GOT3 (cell line): ENCODE measurements at regions not wholly inside any gene's neighbourhood (a gene's known extent, or its start where the extent isn't known, plus 50 kb on each side); places are given as distances from the start of the nearest gene placed in this dataset.

Experiments
- DNase-seq: peaks from one replicate; lab custom pipeline; 2025; ENCODE audit warnings: mixed read lengths; lab: John Stamatoyannopoulos, UW

DNA sequence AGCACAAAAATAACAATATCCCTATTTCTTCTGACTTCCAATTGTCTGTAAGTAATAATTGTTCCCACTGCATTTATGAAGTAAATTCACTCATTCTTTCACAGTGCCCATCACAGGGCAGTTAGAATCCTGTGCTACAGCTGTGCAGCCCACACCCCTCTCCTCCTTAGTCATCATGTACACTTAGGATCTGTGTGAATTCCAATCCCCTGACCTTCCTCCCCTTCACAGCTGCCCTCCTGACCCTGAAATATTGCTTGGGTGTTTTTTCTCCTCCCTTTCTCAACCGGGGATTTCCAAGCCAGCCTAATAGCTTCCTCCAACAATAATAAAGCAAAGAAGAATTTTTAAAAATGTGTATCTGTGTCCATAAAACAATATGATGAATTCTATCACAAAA, 91.5 kb upstream of the BEND6 start:
- no peak for DNase-seq

DNA sequence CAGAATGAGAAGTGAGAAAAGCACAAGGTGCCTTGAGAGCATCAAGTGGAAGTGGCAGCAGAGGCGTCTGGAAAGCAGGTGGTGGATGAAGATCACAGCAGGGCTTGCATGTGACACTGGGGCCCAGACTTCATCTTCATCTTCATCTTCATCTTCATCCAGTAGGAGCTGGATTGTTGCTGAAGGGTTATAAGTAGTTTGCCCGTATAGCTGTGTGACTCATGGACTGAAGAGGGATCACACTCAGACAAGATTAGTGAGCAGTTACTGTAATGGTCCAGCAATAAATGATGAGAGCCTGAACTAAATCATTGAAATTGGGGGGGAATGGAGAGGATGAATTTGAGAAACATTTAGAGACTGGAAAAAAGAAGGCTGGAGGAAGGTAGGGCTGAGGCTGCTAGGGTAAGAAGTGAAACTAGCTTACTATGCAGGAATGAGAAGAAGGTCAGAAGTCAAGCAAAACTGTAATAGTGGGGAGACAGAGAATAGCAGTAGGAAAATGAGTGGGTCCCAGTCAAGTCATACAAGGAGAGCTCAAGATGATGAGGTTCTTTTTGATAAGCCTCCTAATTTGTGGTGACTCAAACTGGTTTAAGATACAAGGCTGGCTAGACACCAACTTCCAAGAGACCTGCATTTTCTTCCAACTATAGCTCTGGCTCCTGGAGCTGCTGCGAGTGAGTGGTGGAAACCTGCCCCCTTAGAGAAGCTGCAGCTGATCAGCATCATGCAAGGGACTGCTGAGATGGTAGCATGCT, 92.3 kb upstream of the BEND6 start:
- no peak for DNase-seq

DNA sequence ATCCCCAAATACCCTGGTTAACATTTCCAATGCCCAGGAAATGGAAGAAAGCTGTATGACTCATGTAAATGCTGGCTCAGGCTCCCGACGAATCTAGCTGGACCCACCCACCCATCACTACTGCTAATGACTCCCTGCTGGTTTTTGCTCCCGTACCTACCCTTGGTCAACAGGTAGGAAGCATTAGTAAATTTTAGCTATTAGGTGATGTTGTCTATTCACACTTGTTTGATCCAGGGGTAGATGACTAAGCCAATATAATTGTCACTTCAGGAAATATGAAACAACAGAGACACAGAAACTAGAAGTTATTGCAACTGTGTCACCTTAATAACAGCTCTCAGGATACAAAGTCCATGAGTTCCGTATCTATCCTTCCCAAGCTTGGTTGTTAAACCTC, 94.4 kb upstream of the BEND6 start:
- DNase-seq = no peak

DNA sequence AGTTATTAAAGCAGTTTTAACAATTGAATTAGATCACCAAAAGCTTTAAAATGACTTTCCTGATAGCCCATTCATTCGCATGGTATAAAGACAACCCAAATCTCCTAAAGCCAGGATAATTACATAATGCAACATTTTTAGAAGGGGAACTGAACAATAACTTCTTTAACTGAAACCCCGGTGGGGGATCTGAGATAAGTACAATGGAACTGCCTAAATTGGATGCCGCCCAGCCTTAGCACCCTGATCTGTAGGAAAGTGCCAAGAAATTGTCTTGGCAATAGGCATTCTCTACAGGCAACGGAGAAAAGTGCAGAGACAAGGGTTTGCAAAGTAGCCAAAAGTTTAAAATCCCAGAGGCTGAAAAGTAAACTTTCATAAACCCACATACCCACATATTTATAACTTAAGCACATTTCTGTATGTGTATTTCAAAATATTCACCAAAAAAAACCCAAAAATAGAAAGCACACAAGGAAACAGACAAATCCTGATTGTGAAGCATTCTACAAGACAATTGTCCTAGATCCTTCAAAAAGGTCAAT, 98.8 kb upstream of the BEND6 start:
- DNase-seq = no peak

DNA sequence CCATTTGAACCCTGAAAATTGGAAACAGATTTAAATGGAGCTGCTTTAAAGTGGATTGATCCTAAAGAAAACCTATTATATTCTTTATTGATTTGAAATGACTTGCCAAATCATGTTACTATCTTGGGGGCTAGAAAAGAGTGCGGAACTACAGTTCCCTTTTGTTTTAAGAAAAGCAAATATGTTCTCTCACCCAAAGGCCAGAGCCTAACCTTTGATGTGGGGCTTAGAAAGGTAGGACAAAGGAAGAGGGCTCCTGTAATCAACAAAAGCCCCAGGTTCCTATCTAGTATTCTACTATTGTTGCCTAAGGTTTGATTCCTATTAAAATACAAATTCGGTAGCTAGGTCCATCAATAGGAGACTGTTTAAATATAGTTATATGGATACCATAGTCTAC, 100.8 kb upstream of the BEND6 start:
- DNase-seq = no peak

DNA sequence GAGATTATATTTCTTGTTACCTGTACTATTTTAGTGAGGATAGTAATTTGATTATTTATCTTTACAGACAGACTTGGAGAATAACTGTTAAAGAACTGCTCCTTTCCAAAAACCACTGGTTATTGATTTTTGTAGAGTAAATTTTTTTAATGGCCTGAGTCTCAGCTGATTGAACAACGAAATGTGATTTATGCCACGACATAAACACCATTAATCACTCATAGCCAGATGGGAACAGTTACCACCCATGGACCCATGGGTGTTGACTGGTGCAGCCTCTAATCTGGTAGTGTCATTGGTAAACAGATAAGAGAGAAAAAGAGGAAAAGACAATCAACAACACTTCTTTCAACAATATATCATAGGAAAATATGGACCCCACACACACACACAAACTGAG, 101.4 kb upstream of the BEND6 start:
- DNase-seq = no peak

DNA sequence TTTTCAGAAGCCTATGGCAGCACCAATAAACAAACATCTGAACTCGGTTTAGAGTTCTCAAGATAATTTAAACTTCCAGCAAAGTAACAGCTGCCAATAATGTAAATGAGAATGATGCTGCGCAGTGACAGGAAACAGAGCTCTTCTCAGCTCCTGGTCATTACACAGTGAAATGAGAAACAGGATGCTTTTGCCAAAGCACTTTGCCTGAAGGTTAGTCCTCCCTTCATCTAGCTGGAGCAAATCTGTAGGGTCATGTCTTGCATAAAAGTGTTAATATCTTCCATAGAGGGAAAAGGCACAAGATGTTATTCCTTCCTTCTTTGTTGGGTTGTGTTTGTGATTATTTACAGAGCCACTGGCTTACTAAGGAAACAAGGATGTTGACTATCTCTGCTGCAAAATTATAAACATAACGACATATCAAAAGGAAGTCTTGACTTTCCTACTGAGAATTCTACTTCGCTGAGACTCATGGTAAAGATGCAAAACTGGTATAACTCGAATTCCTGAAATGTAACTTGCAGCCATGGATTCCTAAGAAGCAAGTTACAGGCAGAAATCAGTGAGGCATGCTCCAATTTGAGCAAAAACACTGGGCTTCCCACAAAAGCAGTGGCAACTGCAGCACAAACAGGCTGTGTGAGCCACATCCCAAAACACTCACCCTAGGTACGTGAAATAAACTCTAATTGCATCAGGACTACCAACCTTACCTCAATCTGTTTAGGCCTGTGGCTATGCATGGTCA, 102.5 kb upstream of the BEND6 start:
- no peak for DNase-seq

DNA sequence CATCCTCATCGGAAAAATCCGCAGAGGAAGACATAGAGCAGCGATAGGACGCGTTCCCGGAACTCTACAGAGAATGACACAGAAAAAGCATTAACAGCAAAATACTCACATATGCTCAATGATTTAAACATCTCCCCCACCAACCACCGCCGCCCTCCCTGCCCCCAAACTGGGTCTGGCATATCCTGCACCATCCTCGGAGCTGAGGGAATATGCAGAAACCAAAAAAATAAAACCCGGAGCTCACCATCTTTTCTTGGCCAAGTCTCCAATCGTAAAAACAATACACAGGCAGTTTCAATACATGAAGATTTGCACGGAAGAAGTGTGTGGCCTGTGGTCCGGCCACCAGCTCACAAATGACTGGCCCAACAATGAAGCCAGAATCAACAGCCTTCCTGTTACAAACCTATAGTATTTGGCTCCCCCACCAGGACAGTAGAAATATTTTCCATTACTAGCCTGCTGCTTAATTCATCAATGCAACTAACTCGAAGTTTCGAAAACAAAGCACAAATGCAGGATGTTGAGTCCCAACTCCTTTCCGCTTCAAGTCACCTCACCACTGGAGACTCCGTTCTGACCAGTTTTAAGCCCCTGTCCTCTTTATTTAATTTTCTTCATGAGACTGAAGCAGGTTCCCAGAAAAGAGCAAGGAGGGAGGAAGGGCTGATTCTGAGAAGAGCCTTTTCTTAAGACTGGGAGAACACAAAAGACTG, 103.2 kb upstream of the BEND6 start:
- no peak for DNase-seq

DNA sequence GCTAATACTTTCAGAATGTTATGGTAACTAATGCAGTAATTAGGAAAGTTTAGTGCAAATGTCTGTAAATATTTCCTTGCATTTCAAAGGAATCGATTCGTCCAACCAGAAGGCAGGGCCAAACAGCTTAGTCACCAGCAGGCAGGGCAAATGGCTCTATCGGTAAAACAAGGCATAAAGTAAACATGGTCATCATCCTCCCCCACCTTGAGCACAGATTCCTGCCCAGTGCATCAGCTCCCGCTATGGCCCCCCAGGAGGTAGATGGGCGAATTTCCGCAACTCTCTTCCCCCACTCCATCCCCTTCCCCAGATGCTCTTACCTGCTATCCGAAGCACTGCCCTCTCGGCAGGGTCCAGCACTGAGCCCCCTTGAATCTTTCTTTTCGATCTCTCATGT, 103.8 kb upstream of the BEND6 start:
- DNase-seq = no peak

DNA sequence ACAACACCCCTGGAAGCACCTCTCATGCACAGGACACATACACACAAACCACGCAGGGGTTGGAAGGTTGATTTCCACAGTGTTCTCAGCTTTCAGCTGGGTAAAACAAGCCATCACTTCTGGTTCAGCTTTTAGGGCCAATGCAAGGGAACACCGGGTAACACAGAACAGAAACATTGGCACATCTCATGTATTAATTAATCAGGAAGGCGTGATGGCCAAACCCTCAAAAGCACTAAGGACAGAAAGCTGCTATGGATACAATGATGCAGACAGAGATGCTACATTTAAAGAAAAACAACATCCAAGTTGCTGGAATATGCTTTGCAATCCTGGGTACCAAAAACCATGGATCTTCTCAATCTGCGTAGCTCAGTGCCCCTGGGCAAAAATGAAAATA, 104.3 kb upstream of the BEND6 start:
- no peak for DNase-seq

DNA sequence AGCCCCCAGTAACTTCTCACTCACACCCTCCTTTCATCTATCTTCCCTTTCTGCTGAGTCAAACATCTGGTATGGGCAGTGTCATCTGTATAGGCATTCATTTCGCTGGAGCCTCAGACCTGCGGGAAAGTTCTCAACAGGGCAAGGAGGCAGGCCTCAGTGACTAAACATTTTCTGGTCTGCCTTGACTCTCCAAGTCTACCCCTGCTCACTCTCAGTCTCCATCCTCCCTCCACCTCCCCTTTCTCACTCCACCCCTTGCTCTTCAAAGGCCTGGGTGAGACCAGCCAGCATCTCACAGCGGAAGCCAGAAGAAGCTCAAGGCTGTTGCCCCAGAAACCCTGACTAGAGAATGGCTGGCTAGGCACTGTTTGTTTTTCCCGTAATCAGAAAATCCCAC, 105.0 kb upstream of the BEND6 start:
- no peak for DNase-seq

DNA sequence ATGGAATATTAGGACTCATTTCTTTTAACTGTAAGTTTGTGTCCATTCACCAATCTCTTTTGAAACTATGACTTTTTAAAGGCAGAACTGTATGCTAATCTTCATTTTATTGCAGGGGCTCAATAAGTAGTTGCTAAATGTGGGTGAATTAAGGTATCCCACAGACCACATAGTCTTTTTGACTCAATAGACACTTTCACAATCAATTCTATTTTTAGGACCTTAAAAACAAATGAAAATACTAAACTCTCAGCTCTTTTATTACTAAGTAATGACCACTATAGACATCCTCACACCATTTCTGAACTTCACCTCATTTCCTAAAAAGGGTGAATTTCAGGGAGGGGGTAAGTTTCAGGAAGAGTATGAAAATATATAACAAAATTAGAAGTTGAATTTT, 106.8 kb upstream of the BEND6 start:
- DNase-seq = no peak

DNA sequence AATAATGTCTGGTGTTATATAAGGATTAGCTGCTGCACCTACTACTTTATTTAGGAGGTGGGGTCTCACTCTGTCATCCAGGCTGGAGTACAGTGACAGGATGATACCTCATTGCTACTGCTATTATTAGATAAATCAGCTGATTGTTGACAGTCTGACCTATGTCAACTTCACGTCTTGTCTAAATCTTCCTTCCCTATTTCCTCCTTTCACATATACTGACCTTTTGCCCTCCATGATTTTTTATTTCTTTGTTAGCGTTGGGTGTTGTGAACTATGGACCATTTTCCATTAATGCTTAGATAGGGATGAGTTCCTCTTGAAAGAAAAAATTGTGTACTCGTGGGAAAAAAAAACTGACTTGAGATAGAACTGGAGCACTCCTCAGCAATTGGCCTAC, 109.9 kb upstream of the BEND6 start:
- DNase-seq = no peak

DNA sequence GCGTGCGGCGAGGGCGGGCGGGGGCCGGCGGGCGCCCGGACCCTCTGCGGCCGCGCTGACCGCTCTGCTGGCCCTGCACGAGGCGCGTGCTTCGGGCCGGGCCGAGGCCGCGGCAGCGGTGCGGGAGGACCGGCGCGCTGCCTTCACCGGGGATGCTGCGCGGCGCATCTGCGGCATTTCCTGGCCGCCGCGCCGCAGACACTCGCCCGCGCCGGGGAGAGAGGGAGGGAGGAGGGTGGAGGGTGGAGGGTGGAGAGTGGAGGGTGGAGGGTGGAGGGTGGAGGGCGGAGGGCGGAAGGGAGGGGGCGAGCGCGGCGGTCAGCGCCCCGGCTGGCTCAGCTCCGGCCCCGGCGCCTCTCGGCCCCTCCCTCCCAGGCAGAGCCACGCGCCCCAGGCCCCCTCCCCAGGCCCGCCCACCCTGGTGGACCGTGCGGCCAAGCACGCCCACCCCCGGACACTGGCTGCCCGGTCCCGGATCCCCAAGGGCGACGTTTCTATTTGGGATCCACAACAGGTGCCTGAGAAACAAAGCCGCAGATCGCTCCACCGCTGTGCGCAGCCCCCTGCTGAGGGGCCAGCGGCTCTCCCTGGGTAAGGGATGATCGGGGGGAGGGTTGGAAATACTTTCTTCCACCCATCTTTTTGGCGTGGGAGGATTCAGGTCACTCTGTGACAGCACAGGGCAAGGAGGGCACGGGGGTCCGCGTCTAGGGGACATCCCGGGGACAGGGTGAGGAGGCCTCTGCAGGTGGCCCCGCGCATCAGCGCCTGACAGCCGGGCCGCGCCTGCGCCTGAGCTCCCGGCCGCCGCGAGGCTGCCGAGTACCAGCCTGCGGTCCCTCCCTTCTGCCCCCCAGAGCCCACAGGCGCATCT, 111.2 kb upstream of the BEND6 start:
- DNase-seq = no peak

DNA sequence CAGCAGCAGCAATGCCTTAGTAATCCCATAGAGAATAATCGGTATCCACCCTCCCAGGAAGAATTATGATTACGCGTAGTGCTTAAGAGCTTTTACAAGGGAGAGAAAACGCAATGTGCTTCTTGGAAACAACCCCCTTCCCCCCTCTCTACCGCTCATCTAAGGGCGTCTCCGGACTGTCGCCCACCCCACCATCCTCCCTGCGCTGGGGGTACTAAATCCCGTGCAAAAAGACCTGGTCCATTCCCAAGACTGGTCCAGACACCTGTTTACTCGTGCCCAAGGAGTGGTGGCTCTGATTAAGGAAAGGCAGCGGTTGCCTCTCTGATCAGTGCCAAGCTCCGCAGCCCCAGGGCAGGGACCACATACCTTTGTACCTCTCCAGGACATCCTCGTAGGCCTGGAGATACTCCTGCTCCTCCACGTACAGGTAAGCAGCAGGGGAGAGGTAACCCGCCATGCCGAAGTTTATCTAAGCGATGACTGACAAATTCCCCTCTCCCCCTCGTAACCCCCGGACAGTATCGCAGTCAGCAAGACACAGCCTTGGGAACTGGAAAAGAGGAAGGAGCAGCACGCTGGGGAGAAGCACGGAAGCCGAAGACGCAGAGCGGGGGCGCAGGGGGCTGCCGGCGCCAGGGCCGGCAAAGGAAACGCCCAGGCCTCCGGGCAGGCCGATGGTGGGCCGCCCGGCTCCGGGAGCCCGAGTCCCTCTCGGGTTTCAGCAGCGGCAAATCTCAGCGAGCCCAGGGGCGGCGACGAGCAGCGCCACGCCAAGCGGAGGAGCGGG, 112.0 kb upstream of the BEND6 start:
- DNase-seq = no peak

DNA sequence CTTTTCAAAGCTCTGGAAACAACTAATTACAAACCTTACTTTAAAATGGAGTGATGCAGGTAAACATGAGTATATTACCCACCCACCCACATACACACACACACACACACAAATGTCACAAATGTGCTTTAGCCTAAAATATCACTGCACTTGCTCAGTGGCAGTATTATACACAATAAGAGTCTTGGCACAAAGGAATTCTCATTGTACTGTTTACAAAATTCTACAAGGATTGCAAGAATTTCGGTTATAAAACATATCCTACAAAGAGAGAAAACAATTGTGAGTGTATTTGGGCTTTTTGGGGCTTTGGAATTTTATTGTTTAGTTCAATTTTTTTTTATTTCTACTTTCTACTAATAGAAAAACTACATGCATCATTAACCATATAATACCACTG, 113.2 kb upstream of the BEND6 start:
- no peak for DNase-seq

DNA sequence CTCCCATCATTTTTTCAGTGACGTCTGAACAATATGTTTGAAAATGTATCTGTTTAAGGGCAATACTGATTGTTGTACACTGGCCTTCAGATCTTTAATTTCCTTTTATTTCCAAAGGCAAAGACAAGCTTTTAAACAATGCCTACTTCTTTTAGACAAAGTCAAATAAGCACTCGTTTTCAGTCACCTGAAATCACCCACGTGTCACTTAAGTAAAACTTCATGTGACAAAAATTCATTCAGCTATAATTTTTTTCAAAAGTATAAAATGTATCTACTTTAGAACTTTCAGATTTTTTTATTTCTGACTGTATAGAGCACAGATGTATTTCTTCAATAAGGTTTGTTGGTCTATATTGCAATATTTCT, 113.5 kb upstream of the BEND6 start:
- DNase-seq = no peak

DNA sequence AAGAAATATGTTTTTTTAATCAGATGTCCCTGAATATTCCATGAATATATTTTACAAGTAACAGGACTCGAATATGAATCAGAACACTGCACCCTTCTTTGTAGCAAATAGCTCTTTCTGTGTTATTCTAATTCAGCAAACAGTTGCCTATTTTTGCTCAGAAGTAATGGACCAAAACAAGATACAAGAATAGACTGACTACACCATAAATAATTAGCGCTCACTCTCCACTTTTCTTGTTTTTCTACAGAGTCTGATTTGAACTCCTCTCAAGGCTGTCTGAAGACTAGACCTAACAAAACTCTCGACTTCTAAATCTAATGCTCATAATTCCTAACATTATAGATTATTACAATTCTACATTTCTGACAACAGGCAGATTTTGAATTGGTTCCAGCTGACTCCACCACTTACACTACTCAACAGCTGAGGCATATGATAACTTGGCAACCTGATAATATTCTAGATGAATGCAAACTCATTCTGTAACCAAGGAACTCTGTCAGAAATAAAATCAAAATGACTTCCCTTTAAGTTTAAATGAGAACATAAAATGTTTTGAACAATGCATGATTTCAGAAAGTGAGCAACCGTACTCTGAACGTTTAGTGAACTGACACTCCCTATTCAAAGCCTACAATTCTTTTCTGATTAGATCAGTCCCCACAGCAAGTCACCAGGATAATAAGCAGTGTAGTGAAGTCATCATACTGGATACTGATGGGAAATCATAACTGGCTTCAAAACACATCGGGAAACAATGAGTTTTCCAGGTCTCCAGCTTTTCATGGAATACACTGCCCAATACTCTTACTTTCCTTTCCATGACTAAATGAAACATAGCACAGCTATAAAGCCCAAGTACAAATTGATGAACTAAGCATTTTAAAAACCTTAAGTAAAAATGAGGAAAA, 114.2 kb upstream of the BEND6 start:
- no peak for DNase-seq

DNA sequence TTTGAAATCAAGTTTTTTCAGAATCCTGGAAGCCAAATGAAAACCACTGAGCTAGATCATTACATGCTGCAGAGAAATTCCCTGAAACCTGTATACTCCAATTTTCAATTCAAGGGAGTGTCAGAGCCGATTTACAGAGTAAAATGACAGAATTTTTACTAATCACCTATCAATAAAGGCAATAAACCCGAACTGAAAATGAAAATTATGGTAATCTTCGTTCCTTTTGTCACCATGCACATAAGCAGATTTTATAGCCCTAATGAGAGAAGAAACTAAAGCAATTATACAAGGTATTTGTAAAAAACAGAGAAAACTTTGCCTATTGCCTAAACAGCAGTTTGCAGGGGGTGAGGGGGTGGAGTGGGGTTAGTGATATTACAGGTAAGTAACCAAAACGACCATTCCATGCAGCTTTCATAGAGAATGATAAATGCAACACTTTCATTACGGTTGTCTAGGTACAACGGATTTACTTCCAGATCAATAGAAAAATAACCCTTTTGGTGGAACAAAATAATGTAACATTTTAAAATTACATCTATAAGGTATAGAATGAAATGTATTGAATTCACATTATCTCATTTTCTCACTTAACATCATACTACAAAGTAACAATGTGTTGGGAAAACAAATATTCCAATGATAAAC, 115.2 kb upstream of the BEND6 start:
- no peak for DNase-seq
